ENCODE measurements at regions not wholly inside any gene's neighbourhood (a gene's known extent, or its start where the extent isn't known, plus 50 kb on each side); places are given as distances from the start of the nearest gene placed in this dataset.

DNA sequence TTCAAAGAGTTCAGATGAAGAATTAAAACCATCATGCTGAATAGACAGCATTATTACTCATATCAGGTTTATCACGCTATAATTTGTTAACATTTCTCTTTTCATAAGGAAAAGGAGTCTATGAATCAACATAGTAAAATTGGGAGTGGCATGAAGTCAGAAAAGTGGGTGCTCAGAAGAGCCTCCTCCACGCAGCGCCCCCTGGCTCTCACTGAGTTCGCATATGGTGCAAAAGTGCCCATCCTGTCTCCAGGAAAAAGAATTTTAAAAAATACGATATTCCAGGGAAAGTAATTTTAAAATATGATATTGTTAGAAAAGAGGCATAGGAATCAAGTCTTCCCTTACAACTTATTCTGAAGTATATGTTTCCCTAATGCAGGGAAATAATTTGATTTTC is 176.3 kb upstream of the TCERG1L start:
- Mint-ChIP-seq H3K4me1 (ENCODE audit: low read depth) (no peaks in the 10 kb centered on the region), H3K9me3 (peaks cover 79% of the 10 kb centered on the region), H3K27ac (no peak overlapping the region), H3K4me3 (no peak overlapping the region), H3K36me3 (ENCODE audit: low read depth) (peaks cover 5% of the 10 kb centered on the region; the same call in 1 of the 2 replicates), H3K27me3 (ENCODE audit: insufficient read depth) (peaks cover 1% of the 10 kb centered on the region; the same call in 1 of the 2 replicates)
- no peak for DNase-seq
- TF ChIP-seq, protein P1, sequence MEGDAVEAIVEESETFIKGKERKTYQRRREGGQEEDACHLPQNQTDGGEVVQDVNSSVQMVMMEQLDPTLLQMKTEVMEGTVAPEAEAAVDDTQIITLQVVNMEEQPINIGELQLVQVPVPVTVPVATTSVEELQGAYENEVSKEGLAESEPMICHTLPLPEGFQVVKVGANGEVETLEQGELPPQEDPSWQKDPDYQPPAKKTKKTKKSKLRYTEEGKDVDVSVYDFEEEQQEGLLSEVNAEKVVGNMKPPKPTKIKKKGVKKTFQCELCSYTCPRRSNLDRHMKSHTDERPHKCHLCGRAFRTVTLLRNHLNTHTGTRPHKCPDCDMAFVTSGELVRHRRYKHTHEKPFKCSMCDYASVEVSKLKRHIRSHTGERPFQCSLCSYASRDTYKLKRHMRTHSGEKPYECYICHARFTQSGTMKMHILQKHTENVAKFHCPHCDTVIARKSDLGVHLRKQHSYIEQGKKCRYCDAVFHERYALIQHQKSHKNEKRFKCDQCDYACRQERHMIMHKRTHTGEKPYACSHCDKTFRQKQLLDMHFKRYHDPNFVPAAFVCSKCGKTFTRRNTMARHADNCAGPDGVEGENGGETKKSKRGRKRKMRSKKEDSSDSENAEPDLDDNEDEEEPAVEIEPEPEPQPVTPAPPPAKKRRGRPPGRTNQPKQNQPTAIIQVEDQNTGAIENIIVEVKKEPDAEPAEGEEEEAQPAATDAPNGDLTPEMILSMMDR (IDR thresholded peaks at IDR 0.05) = no peak

DNA sequence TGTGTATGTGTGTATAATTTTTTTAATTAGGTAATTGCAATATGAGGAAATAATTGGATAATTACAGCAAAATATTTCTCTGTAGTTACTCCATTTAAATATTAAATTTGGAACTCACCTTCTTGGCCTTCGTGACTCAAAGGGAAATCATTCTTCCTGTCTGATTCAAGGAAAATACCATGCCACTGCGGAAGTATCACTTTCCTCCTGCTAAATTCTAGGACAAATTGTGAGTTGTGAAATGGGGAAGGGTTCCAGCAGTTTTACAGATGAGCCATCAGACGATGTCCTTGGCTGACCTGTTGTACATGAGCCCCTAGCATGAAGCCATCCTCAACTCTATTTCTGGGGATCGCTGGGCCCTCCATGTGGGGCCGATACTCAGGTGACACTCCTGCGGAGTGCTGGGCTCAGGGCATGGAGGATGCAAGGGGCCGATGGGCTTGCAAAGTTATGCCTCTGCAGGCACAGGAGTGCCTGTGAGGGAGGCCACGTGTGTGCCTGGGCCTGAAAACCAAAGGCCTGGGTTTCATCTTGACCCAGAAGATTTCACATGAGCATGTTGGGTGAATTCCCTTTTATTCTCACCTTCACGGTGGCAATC is 179.6 kb upstream of the TCERG1L start:
- peaks cover 1% of the 10 kb centered on the region; the same call in 1 of the 2 replicates for H3K27me3 Mint-ChIP-seq (ENCODE audit: insufficient read depth)
- TF ChIP-seq, protein P1 (IDR thresholded peaks at IDR 0.05) = no peak
- no peak overlapping the region for H3K27ac Mint-ChIP-seq
- no peaks in the 10 kb centered on the region for H3K36me3 Mint-ChIP-seq (ENCODE audit: low read depth)
- no peaks in the 10 kb centered on the region for H3K4me1 Mint-ChIP-seq (ENCODE audit: low read depth)
- no peak for DNase-seq
- H3K4me3 Mint-ChIP-seq = no peak overlapping the region
- peaks cover 83% of the 10 kb centered on the region for H3K9me3 Mint-ChIP-seq

DNA sequence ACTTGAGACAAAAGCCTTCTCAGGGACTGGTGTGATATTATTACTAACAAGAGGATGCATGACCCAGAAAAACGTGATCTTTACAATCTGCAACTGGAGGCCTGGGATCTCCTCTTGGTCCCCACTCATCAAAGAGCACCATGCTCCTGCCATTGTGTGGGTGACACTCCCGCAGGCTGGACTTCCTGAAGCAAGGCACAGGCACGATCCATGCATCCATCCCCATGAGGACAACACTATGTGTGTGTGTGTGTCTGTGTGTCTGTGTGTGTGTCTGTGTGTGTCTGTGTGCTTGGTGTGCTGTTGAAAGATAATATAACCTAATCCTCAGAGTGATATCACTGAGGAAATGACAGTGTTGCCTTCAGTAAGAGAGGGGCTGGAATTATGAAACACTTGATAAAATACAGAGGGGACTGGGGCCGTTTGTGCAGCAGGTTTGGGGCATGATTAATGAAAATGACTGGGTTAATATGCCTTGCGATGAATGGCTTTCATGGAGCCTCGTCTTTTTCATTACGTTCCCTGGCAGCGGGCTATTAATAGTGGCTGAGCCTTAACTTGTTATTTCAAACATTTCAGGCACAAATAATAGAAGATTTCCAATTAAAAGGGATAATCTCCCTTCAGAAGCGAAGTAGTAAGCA is 180.8 kb upstream of the TCERG1L start:
- Mint-ChIP-seq H3K27ac (no peak overlapping the region), H3K27me3 (ENCODE audit: insufficient read depth) (peaks cover 1% of the 10 kb centered on the region; the same call in 1 of the 2 replicates), H3K4me1 (ENCODE audit: low read depth) (no peaks in the 10 kb centered on the region), H3K4me3 (no peak overlapping the region), H3K36me3 (ENCODE audit: low read depth) (peaks cover 2% of the 10 kb centered on the region; the same call in 1 of the 2 replicates), H3K9me3 (peaks cover 85% of the 10 kb centered on the region)
- DNase-seq = no peak
- TF ChIP-seq, protein P1 (IDR thresholded peaks at IDR 0.05) = no peak

DNA sequence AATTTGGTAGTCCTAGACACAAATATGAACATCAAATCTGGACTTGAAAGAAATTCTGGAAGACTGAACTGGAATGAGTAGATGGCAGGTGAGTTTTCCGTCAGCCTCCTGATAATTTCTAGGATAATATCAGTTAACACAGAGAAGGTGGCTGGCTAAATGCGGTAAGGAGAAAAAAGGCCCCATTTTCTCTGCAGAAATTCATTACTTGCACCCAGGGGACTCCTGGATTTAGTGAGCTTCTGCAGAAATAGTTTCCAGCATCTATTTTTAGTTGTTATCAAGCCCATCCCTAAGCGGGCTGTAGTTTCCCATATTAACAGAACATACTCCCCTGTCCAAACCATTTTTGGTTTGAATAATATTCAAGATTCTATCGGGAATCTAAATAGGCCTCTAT is 181.9 kb upstream of the TCERG1L start:
- TF ChIP-seq, protein P1 (IDR thresholded peaks at IDR 0.05) = no peak
- Mint-ChIP-seq H3K9me3 (peaks cover 85% of the 10 kb centered on the region), H3K36me3 (ENCODE audit: low read depth) (peaks cover 6% of the 10 kb centered on the region; the same call in 1 of the 2 replicates), H3K27me3 (ENCODE audit: insufficient read depth) (peaks cover 1% of the 10 kb centered on the region; the same call in 1 of the 2 replicates), H3K4me1 (ENCODE audit: low read depth) (no peaks in the 10 kb centered on the region), H3K4me3 (no peak overlapping the region), H3K27ac (no peak overlapping the region)
- DNase-seq = no peak

DNA sequence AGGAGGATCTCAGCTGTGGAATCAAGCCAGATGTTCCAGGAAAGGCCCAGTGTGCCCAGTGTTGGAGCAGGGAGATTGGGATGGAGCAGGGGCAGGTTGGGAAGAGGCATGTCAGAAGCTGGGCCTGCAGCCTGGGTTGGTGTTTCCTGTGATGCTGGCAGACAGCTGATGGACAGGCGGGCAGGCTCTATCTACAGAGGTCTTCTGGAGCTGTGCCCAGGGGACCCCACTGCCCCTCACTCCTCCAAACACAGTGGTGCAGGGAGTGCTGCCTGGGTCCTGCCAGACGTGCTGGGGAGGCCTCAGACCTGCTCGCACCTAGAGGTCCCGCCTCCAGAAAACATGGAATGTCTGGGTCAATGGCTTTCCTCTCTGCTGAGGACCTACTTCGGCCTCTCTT is 182.9 kb upstream of the TCERG1L start:
- DNase-seq = no peak
- no peaks in the 10 kb centered on the region for H3K4me1 Mint-ChIP-seq (ENCODE audit: low read depth)
- peaks cover 6% of the 10 kb centered on the region; the same call in 1 of the 2 replicates for H3K36me3 Mint-ChIP-seq (ENCODE audit: low read depth)
- no peak overlapping the region for H3K27ac Mint-ChIP-seq
- H3K27me3 Mint-ChIP-seq (ENCODE audit: insufficient read depth) = peaks cover 1% of the 10 kb centered on the region; the same call in 1 of the 2 replicates
- no peak overlapping the region for H3K4me3 Mint-ChIP-seq
- H3K9me3 Mint-ChIP-seq = peaks cover 82% of the 10 kb centered on the region
- TF ChIP-seq, protein P1 (IDR thresholded peaks at IDR 0.05) = no peak
